ENCODE measurements at regions not wholly inside any gene's neighbourhood (a gene's known extent, or its start where the extent isn't known, plus 50 kb on each side); places are given as distances from the start of the nearest gene placed in this dataset.
"Not testable (repeated sequence)": the region's sequence is repeated elsewhere in the genome, so short reads cannot be mapped to it uniquely, and the experiment has no call there.

- POLR2A ChIA-PET: no interaction called here
- CTCF ChIA-PET: interaction anchor here (0.9 kb wide), 1 partner anchor 9 kb away, joined by 3 read pairs; no protein-coding TSS in a partner anchor
- DNase-seq (ENCODE audit: extremely low spot score): no peak
- TF ChIP-seq CTCF (IDR thresholded peaks at IDR 0.05; ENCODE audit: control extremely low read depth, extremely low read depth, low read depth, missing control alignments): no peak
Observed at GRCh38 chr3:145650170-145650569, 510.8 kb downstream of the PLOD2 start.

GRCh38 chr3:145671121-145671520 is 489.9 kb downstream of the PLOD2 start:
- POLR2A ChIA-PET: no interaction called here
- TF ChIP-seq CTCF (IDR thresholded peaks at IDR 0.05; ENCODE audit: control extremely low read depth, extremely low read depth, low read depth, missing control alignments): no peak
- CTCF ChIA-PET: no interaction called here

GRCh38 chr3:145673838-145674237 is 487.1 kb downstream of the PLOD2 start:
- ChIA-PET CTCF (interaction anchor here (1.0 to 2.6 kb wide), 5 partner anchors 10 to 20 kb away, joined by 3 to 12 read pairs (median 3); no protein-coding TSS in a partner anchor), POLR2A (no interaction called here)
- no peak for DNase-seq (ENCODE audit: extremely low spot score)
- TF ChIP-seq CTCF (IDR thresholded peaks at IDR 0.05; ENCODE audit: control extremely low read depth, extremely low read depth, low read depth, missing control alignments): no peak

More at GRCh38 chr3:145671121-145671520, 489.9 kb downstream of the PLOD2 start:
- no peak for DNase-seq (ENCODE audit: extremely low spot score)

- TF ChIP-seq CTCF (IDR thresholded peaks at IDR 0.05; ENCODE audit: control extremely low read depth, extremely low read depth, low read depth, missing control alignments): no peak
- DNase-seq (ENCODE audit: extremely low spot score): no peak
- ChIA-PET POLR2A (no interaction called here), CTCF (interaction anchor here (0.9 kb wide), 1 partner anchor 9 kb away, joined by 3 read pairs; no protein-coding TSS in a partner anchor)
Observed at GRCh38 chr3:145678401-145678800, 482.6 kb downstream of the PLOD2 start.

- ChIA-PET CTCF (no interaction called here), POLR2A (no interaction called here)
- DNase-seq (ENCODE audit: extremely low spot score): no peak
- no peak for TF ChIP-seq CTCF (IDR thresholded peaks at IDR 0.05; ENCODE audit: control extremely low read depth, extremely low read depth, low read depth, missing control alignments)
Observed at GRCh38 chr3:145681181-145681580, 479.8 kb downstream of the PLOD2 start.

GRCh38 chr3:145687978-145688377 is 473.0 kb downstream of the PLOD2 start:
- POLR2A ChIA-PET; DNase-seq (ENCODE audit: extremely low spot score): not testable (repeated sequence)
- CTCF ChIA-PET: interaction anchor here (1.1 to 1.2 kb wide), 2 partner anchors 9 to 21 kb away, joined by 3 read pairs; no protein-coding TSS in a partner anchor

- DNase-seq (ENCODE audit: extremely low spot score): no peak
- ChIA-PET CTCF (no interaction called here), POLR2A (no interaction called here)
- no peak for TF ChIP-seq CTCF (IDR thresholded peaks at IDR 0.05; ENCODE audit: control extremely low read depth, extremely low read depth, low read depth, missing control alignments)
Observed at GRCh38 chr3:145692751-145693150, 468.2 kb downstream of the PLOD2 start.

Measured in GM10248 (cell line).